ENCODE measurements at regions not wholly inside any gene's neighbourhood (a gene's known extent, or its start where the extent isn't known, plus 50 kb on each side); places are given as distances from the start of the nearest gene placed in this dataset.

DNA sequence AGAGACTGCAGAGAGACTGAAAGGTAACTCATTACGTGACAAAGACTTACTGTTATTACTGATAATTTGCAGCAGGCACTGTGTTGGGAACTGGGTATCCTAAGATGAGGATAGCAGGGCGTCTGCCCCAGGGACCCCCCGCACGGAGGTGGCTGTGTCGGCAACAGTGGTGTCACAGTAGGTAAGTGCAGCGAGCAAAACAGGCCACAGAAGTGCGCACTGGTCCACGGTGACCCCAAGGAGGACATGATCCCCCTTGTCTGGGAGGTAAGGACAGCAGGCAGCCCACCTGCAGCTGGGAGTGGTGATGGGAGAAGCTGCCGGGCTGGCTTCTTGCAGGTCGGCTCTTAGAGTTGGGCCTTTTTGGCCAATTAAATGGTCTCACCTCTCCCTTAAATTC is 82.9 kb downstream of the FAM43A start:
- no peak overlapping the region for H3K4me3 ChIP-seq (ENCODE audit: low read depth, low read length)

- peak overlapping the region; percentile 38 for H3K4me3 ChIP-seq (ENCODE audit: low read depth, low read length)
Observed at GRCh38 chr3:194769020-194769643, 83.4 kb downstream of the FAM43A start.

DNA sequence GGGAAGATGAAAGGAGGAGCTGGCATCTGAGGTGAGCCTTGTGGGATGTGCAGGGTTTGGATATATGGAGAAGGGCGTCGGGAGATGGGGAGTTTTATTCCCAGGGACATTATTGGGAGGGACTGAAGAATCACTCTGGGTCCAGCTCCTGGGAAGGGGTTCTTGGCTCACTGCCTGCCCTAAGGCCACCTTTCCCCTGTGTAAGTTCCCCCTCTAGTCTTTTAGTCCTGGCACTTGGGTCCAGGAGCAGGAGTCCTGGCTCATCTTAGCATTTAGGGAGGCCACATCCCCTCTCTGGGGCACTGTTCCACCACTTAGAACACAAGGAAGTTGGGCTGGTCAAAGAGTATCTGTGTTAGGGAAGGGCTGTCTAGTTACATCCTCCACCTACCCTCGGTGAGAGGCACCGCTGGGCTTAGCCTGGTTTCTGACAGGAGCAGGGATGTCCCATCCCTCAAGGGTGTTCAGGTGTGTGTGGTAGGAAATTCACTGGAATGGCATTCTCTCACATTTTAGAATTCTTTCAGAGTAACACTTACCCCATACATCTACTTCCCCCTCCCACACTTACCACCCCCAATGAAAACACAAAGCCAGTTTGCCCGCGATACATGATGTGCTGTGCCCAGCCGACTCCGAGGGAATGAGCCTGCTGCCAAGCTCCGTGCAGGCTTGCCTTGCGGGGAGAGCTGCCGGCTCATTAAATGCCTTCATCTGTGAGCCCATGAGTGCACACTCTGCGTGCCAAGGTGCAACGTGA is 86.7 kb downstream of the FAM43A start:
- H3K4me3 ChIP-seq (ENCODE audit: low read depth, low read length) = no peak overlapping the region

GRCh38 chr3:194773216-194773615 is 87.5 kb downstream of the FAM43A start:
- H3K4me3 ChIP-seq (ENCODE audit: low read depth, low read length) = no peak overlapping the region

GRCh38 chr3:194773771-194774455 is 88.2 kb downstream of the FAM43A start:
- H3K4me3 ChIP-seq (ENCODE audit: low read depth, low read length) = no peak overlapping the region

- H3K4me3 ChIP-seq (ENCODE audit: low read depth, low read length) = no peak overlapping the region
Observed at GRCh38 chr3:194775266-194775665, 89.6 kb downstream of the FAM43A start.

- H3K4me3 ChIP-seq (ENCODE audit: low read depth, low read length) = no peak overlapping the region
Observed at GRCh38 chr3:194775731-194776130, 90.0 kb downstream of the FAM43A start.

GRCh38 chr3:194777729-194778128 is 92.0 kb downstream of the FAM43A start:
- no peak overlapping the region for H3K4me3 ChIP-seq (ENCODE audit: low read depth, low read length)

- no peak overlapping the region for H3K4me3 ChIP-seq (ENCODE audit: low read depth, low read length)
Observed at GRCh38 chr3:194779729-194780224, 94.1 kb downstream of the FAM43A start.

DNA sequence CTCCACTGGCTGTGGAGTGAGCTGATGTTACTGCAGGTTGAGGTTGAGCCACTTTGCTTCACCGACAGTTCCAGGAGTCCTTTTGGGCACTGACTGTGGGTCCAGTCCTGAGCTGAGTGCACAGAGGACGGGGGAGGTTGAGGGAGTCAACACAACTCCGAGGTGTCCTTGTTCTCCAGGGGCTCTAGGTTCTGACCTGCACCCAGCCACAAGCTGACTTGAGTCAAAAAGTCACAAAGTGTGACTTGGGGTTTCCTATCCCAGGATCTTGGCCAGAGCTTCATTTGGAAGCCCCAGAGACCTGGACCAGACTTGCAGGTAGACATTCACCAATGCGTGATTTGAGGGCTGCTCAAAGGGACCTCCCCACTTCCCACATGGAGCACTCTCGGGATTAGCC is 95.0 kb downstream of the FAM43A start:
- no peak overlapping the region for H3K4me3 ChIP-seq (ENCODE audit: low read depth, low read length)

DNA sequence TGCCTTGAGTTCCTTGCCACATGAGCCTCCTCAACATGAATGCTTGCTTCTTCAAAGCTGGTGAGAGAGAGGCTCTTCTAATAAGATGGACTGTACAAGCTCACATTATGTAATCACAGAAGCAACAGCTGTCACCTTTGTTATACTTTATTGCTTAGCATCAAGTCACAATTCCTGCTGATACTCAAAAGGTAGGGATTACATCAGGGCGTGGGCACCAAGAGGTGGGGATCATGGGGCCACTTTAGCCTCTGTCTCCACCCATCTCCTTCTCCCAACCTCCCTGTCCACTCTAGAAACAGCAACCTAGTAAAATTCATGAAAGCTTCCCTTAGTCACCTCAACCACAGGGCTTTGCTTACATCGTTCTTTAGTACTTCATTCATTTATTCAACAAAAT is 95.9 kb downstream of the FAM43A start:
- H3K4me3 ChIP-seq (ENCODE audit: low read depth, low read length) = no peak overlapping the region

- no peak overlapping the region for H3K4me3 ChIP-seq (ENCODE audit: low read depth, low read length)
Observed at GRCh38 chr3:194782698-194783404, 97.2 kb downstream of the FAM43A start.

- no peak overlapping the region for H3K4me3 ChIP-seq (ENCODE audit: low read depth, low read length)
Observed at GRCh38 chr3:194784361-194784760, 98.7 kb downstream of the FAM43A start.

DNA sequence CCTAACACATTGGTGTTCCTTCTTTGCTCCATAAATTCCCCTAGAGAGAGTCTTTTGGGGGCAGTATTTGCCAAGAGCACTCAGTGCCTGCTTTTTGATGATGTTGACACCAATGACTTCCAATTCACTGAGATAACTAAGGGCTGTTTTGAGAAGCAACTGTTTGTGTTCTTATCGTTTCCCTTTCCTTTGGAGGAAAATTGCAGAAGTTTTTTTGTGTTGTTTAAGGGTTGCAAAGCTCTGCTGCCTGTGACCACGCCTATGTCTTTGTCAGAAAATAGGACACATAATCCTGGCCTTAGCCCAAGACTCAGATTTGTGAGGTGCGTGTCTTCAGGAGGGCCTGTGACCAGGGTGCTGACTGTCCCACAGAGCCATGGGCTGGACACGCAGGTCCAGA is 99.6 kb downstream of the FAM43A start:
- H3K4me3 ChIP-seq (ENCODE audit: low read depth, low read length) = no peak overlapping the region

GRCh38 chr3:194787072-194787471 is 101.4 kb downstream of the FAM43A start:
- no peak overlapping the region for H3K4me3 ChIP-seq (ENCODE audit: low read depth, low read length)

GRCh38 chr3:194787650-194788049 is 102.0 kb downstream of the FAM43A start:
- no peak overlapping the region for H3K4me3 ChIP-seq (ENCODE audit: low read depth, low read length)

DNA sequence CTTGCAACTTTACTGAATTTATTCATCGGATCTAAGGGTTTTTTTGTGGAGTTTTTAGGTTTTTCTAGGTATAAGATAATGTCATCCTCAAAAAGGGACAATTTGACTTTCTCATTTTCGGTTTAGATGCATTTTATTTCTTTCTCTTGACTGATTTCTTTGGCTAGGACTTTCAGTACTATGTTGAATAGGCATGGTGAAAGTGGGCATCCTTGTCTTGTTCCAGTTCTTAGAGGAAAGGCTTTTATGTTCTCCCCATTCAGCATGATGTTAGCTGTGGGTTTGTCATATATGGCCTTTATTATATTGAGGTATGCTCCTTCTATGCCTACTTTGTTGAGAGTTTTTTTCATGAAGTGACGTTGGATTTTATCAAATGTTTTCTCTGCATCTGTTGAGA is 106.7 kb downstream of the FAM43A start:
- H3K4me3 ChIP-seq (ENCODE audit: low read depth, low read length) = no peak overlapping the region

DNA sequence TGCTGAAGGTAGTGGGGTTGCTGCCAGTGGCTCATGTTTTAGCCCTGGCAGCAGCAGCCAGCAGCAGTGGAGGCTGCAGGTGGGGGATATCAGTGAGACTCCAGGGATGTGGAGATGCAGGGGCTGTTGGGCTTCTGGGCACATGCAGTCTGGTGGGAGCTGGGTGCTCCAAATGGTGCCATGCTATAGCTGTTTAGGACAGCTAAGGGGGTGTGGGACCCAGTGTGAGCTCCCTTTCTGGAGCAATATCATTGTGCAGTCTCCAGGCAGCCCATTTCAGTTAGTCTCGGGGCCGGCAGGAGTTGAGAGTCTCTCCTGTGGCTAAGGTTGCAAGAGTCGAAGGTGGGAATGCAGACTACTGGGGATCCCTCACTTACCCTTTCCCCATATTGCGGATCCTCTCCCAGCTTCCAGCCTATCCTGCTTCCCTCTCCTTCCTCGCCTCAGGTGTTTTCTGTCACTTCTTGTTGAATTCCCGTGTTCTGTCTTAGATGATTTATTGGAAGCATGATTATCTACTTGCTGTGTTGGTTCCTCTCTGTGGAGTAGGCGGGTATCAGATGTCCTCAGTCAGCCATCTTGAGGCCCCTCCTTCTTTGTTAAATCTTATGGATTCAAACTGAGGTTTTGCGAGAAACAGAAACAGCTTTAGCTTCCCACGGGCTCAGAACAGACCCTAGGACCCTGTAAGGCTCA is 112.0 kb downstream of the FAM43A start:
- no peak overlapping the region for H3K4me3 ChIP-seq (ENCODE audit: low read depth, low read length)

GRCh38 chr3:194798486-194798885 is 112.8 kb downstream of the FAM43A start:
- no peak overlapping the region for H3K4me3 ChIP-seq (ENCODE audit: low read depth, low read length)

DNA sequence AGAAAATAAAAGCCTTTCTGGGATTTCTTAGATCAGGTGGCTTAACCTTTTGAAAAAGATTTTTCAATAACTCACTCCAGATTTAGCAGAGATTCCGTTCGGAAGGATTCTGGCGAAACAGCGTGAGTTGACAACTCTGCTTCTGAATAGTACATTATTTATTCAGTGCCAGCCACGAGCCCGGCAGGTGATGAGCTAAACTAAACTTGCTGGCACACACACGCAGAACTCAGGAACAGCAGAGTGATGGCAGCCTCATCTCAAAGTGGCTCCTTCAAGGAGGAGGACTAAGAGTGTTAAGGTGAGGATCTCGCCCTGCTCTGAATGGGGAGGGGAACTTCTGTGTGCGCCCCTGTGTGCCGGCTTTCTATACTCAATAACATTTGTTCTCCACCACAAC is 114.3 kb downstream of the FAM43A start:
- no peak overlapping the region for H3K4me3 ChIP-seq (ENCODE audit: low read depth, low read length)

Data from iPS-11a (cell line).